ENCODE measurements at regions not wholly inside any gene's neighbourhood (a gene's known extent, or its start where the extent isn't known, plus 50 kb on each side); places are given as distances from the start of the nearest gene placed in this dataset.

DNA sequence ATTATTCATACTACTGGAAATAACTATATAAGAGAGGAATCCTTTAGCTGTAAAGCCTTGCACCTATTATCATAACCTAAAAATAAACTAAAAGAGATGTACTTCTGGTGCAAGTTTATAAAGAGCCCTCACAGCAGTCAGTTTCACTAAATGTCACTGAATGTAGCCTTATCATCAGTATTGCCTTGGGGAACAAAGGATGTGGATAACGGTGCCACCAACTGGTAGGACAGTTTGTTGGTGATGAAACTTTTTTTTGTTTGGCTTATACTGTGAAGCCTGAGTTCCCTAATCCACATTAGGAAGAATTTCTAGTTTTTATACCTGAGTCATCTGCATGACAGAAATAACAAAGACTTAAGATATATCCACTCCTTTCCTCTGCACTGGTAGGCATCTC lies 117.9 kb upstream of the COL1A2 start:
- 14 to 38% methylated on average over 1 of the region's 1 CpG for whole genome bisulfite sequencing, 2 experiments
- H3K27me3 ChIP-seq (ENCODE audit: control insufficient read depth, insufficient read depth, low read length, poor library complexity, severe bottlenecking): no peaks in the 10 kb centered on the region
- H3K36me3 ChIP-seq (ENCODE audit: control insufficient read depth, insufficient read depth, low read length): no peaks in the 10 kb centered on the region
- no peaks in the 10 kb centered on the region for H3K4me1 ChIP-seq (ENCODE audit: control insufficient read depth, insufficient read depth, low read length)
- H3K9me3 ChIP-seq (ENCODE audit: control insufficient read depth, low read length): no peaks in the 10 kb centered on the region
- H3K4me3 ChIP-seq (ENCODE audit: insufficient read depth, low read depth, low read length): no peak overlapping the region
- H3K27ac ChIP-seq (ENCODE audit: insufficient read depth, low read depth, low read length, poor library complexity, severe bottlenecking): no peak overlapping the region

DNA sequence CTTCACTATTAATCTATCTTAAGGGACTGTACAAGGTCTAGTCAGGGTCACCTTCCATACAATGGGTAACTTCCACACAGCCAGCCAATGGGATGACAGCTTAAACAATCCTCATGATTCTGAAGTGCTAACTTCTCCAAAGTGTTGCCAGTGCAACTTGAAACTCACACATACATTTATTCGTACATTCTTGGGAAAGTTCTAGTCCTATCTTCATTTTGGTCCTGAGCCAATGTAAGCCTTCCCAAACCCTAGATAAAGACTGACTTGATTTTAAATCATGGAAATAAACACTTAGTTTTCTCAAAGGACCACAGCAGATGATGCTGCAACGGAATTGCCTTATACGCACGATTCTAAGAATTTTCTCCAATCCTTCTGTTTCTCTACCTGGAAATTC lies 117.5 kb upstream of the COL1A2 start:
- H3K27ac ChIP-seq (ENCODE audit: insufficient read depth, low read depth, low read length, poor library complexity, severe bottlenecking): no peak overlapping the region
- H3K36me3 ChIP-seq (ENCODE audit: control insufficient read depth, insufficient read depth, low read length): no peaks in the 10 kb centered on the region
- H3K4me1 ChIP-seq (ENCODE audit: control insufficient read depth, insufficient read depth, low read length): no peaks in the 10 kb centered on the region
- no peak overlapping the region for H3K4me3 ChIP-seq (ENCODE audit: insufficient read depth, low read depth, low read length)
- H3K9me3 ChIP-seq (ENCODE audit: control insufficient read depth, low read length): no peaks in the 10 kb centered on the region
- WGBS, 2 experiments: 95 to 98% methylated on average over 4 of the region's 4 CpGs
- H3K27me3 ChIP-seq (ENCODE audit: control insufficient read depth, insufficient read depth, low read length, poor library complexity, severe bottlenecking): no peaks in the 10 kb centered on the region

DNA sequence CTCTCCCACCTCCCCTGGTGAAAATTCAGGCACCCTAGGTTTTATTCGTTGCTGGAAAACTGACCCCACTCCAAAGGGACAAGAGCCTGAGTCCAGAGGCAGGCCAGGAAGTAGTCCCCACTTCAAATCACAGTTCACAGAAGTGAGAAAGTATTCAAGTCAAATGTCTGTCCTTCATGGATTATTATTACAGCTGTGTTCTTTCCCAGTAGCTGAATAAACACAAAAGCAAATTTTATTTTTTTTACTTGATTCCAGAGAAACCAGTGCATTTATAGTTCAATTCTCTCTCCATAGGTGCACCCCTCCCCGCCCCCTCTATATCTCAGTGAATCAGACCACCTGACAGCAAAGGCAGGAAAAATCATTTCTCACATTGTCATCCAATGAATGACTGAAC lies 113.8 kb upstream of the COL1A2 start:
- H3K36me3 ChIP-seq (ENCODE audit: control insufficient read depth, insufficient read depth, low read length): no peaks in the 10 kb centered on the region
- H3K27me3 ChIP-seq (ENCODE audit: control insufficient read depth, insufficient read depth, low read length, poor library complexity, severe bottlenecking): no peaks in the 10 kb centered on the region
- no peak overlapping the region for H3K27ac ChIP-seq (ENCODE audit: insufficient read depth, low read depth, low read length, poor library complexity, severe bottlenecking)
- 80 to 84% methylated on average over 2 of the region's 2 CpGs for WGBS, 2 experiments
- no peak overlapping the region for H3K4me3 ChIP-seq (ENCODE audit: insufficient read depth, low read depth, low read length)
- H3K4me1 ChIP-seq (ENCODE audit: control insufficient read depth, insufficient read depth, low read length): peaks cover 8% of the 10 kb centered on the region
- H3K9me3 ChIP-seq (ENCODE audit: control insufficient read depth, low read length): no peaks in the 10 kb centered on the region

DNA sequence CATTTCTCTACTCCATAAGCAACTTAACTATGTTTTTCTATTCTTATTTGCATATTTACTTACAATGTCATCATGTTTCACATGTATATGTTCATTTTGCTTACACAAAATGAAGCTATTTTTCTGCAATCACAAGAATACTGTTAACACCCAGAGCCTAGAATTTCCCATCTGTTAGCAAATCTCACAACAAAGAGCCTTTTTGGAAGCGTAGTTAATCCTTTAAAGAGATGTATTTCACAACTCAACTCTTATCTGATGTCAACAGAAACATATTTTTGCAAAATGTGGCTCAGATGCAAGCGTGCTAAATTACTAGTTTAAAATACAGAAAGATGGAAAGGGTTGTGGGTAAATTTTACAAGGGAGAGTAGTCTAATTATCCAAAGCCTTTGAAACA lies 110.6 kb upstream of the COL1A2 start:
- Histone ChIP-seq H3K36me3 (ENCODE audit: control insufficient read depth, insufficient read depth, low read length) (no peaks in the 10 kb centered on the region), H3K4me3 (ENCODE audit: insufficient read depth, low read depth, low read length) (no peak overlapping the region), H3K4me1 (ENCODE audit: control insufficient read depth, insufficient read depth, low read length) (peaks cover 8% of the 10 kb centered on the region), H3K9me3 (ENCODE audit: control insufficient read depth, low read length) (no peaks in the 10 kb centered on the region), H3K27me3 (ENCODE audit: control insufficient read depth, insufficient read depth, low read length, poor library complexity, severe bottlenecking) (no peaks in the 10 kb centered on the region), H3K27ac (ENCODE audit: insufficient read depth, low read depth, low read length, poor library complexity, severe bottlenecking) (no peak overlapping the region)
- 82 to 94% methylated on average over 2 of the region's 2 CpGs for WGBS, 2 experiments

DNA sequence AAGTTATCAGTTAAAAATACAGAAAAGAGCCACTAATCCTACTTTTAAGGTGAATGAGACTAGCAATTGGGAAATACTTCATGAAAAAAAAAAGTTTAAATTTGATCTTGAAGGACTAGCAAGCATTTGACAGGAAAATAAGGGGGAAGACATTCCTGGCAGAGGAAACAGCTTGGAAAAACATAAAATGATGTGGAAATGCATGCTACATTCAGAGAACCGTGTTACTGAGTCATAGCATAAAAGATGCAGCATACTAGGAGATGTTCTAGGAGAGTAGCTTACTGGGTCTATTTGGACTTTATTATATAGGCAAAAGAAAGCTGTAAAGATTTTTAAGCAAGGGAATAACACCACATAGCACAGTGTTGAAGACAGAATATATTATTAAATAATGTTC lies 108.6 kb upstream of the COL1A2 start:
- WGBS, 2 experiments: 87% methylated on average over 1 of the region's 1 CpG
- Histone ChIP-seq H3K9me3 (ENCODE audit: control insufficient read depth, low read length) (no peaks in the 10 kb centered on the region), H3K27ac (ENCODE audit: insufficient read depth, low read depth, low read length, poor library complexity, severe bottlenecking) (no peak overlapping the region), H3K4me3 (ENCODE audit: insufficient read depth, low read depth, low read length) (no peak overlapping the region), H3K36me3 (ENCODE audit: control insufficient read depth, insufficient read depth, low read length) (no peaks in the 10 kb centered on the region), H3K27me3 (ENCODE audit: control insufficient read depth, insufficient read depth, low read length, poor library complexity, severe bottlenecking) (no peaks in the 10 kb centered on the region), H3K4me1 (ENCODE audit: control insufficient read depth, insufficient read depth, low read length) (peaks cover 8% of the 10 kb centered on the region)

DNA sequence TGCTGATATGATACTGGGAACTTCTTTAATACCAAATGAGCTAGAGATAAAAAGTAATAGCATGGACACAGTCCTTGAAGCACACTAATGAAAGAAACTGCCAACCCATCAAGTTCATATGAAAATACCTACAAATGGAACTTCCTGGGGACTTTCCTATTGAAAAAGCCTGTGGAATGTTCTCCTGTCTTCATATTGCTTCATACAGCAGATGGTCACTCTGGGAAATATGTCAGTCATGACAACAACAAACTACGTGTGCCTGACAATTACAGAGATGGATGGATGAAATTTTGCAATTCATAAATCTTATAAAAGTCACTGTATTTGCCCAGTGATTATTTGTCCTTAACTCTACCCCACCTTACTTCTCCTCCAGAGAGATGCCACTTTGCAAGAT lies 106.6 kb upstream of the COL1A2 start:
- H3K4me3 ChIP-seq (ENCODE audit: insufficient read depth, low read depth, low read length): no peak overlapping the region
- no peaks in the 10 kb centered on the region for H3K9me3 ChIP-seq (ENCODE audit: control insufficient read depth, low read length)
- peaks cover 8% of the 10 kb centered on the region for H3K4me1 ChIP-seq (ENCODE audit: control insufficient read depth, insufficient read depth, low read length)
- no peak overlapping the region for H3K27ac ChIP-seq (ENCODE audit: insufficient read depth, low read depth, low read length, poor library complexity, severe bottlenecking)
- 100% methylated on average over 1 of the region's 1 CpG for WGBS, 2 experiments
- H3K27me3 ChIP-seq (ENCODE audit: control insufficient read depth, insufficient read depth, low read length, poor library complexity, severe bottlenecking): no peaks in the 10 kb centered on the region
- no peaks in the 10 kb centered on the region for H3K36me3 ChIP-seq (ENCODE audit: control insufficient read depth, insufficient read depth, low read length)

DNA sequence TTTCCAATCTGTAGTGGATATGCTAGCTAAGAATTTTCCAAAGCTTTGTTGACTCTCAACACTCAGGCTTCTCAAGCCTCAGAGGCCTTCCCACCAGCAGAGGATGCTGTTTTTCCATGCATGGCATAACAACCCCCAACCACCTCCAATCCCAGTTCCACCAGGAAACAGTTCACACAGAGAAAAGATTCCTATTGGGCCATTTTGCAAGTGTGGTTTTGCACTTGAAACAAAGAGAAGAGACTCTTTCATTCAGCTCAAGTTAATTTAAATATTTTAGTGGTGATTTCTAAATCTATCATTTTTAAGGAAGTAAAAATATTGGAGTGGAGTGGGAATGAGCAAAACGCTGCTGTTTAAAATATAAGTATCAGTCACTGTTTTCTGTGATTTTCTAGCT lies 105.6 kb upstream of the COL1A2 start:
- H3K27me3 ChIP-seq (ENCODE audit: control insufficient read depth, insufficient read depth, low read length, poor library complexity, severe bottlenecking): no peaks in the 10 kb centered on the region
- H3K4me1 ChIP-seq (ENCODE audit: control insufficient read depth, insufficient read depth, low read length): peaks cover 4% of the 10 kb centered on the region
- H3K9me3 ChIP-seq (ENCODE audit: control insufficient read depth, low read length): no peaks in the 10 kb centered on the region
- H3K4me3 ChIP-seq (ENCODE audit: insufficient read depth, low read depth, low read length): no peak overlapping the region
- WGBS, 2 experiments: 20 to 50% methylated on average over 1 of the region's 1 CpG
- H3K27ac ChIP-seq (ENCODE audit: insufficient read depth, low read depth, low read length, poor library complexity, severe bottlenecking): no peak overlapping the region
- H3K36me3 ChIP-seq (ENCODE audit: control insufficient read depth, insufficient read depth, low read length): no peaks in the 10 kb centered on the region

DNA sequence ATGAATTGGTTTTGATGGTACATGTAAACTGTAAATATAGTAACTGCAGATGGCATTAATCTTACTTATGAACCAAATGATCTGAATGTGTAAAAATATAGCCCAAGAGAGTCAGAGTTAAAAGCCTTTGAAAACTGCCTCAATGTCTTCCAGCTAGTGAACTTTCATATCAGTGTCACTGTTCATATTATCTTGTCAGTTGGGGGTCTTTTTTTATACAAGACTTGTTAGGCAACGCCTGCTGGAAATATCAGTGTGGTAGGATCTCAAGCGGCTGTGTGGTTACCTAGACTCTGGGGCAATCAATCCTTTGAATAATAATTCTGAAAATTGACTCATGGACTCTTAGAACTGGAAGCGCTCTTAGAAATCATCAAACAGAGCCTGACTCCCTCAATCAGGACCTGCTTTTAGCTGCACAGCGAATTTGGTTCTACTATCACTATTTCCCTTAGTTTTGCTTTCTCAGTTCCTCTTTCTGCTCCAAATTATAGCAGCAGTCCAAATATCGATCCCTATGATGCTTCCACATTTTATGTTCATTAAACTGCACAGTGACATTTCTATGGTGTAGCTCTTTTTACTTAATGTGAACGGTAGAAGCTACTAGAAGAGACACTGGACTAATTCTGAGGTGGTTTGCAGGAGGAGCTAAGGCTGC lies 100.1 kb upstream of the COL1A2 start:
- no peaks in the 10 kb centered on the region for H3K36me3 ChIP-seq (ENCODE audit: control insufficient read depth, insufficient read depth, low read length)
- no peak overlapping the region for H3K4me3 ChIP-seq (ENCODE audit: insufficient read depth, low read depth, low read length)
- WGBS, 2 experiments: 94 to 96% methylated on average over 6 of the region's 6 CpGs
- no peak overlapping the region for H3K27ac ChIP-seq (ENCODE audit: insufficient read depth, low read depth, low read length, poor library complexity, severe bottlenecking)
- H3K4me1 ChIP-seq (ENCODE audit: control insufficient read depth, insufficient read depth, low read length): no peaks in the 10 kb centered on the region
- H3K27me3 ChIP-seq (ENCODE audit: control insufficient read depth, insufficient read depth, low read length, poor library complexity, severe bottlenecking): no peaks in the 10 kb centered on the region
- no peaks in the 10 kb centered on the region for H3K9me3 ChIP-seq (ENCODE audit: control insufficient read depth, low read length)

DNA sequence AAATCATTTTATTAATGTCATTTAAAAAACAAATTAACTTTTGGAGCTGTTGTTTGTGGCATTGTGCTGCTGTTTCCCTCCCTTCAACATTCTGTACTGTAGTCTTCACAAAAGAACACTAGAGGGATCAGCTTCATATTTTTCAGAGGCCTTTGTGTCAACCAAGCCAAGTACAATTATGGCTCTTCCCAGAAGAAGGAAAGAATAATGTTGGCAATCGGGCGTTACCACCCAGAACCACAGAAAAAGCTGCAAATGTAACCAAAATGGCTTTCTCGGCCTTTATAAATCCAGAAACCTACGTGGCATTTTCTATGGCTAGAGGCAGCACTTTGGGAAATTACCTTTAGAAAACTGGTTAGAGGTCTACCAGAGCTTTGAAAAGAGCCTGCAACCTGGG lies 98.8 kb upstream of the COL1A2 start:
- no peaks in the 10 kb centered on the region for H3K36me3 ChIP-seq (ENCODE audit: control insufficient read depth, insufficient read depth, low read length)
- no peak overlapping the region for H3K4me3 ChIP-seq (ENCODE audit: insufficient read depth, low read depth, low read length)
- WGBS, 2 experiments: 91 to 94% methylated on average over 4 of the region's 4 CpGs
- H3K27me3 ChIP-seq (ENCODE audit: control insufficient read depth, insufficient read depth, low read length, poor library complexity, severe bottlenecking): no peaks in the 10 kb centered on the region
- peaks cover 5% of the 10 kb centered on the region for H3K4me1 ChIP-seq (ENCODE audit: control insufficient read depth, insufficient read depth, low read length)
- H3K27ac ChIP-seq (ENCODE audit: insufficient read depth, low read depth, low read length, poor library complexity, severe bottlenecking): no peak overlapping the region
- no peaks in the 10 kb centered on the region for H3K9me3 ChIP-seq (ENCODE audit: control insufficient read depth, low read length)

DNA sequence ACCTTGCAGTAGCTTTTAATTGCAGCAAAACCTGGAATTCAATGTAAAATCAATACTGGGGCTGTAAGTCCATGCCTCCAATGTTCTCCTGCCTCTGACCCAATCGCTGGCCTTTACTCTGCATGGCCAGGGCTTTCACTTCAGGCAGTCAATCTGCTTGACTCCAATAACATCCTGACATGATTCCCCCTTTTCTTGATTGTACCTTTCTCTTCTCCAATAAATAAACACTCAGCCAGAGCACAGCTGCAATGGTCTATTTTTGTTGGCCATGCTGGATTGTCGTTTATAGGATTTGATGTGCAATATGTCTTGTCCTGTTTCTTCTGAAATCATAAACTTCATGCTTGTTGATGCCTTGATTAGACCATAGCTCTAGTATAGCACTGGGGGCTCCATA lies 97.8 kb upstream of the COL1A2 start:
- Histone ChIP-seq H3K4me3 (ENCODE audit: insufficient read depth, low read depth, low read length) (no peak overlapping the region), H3K27me3 (ENCODE audit: control insufficient read depth, insufficient read depth, low read length, poor library complexity, severe bottlenecking) (no peaks in the 10 kb centered on the region), H3K27ac (ENCODE audit: insufficient read depth, low read depth, low read length, poor library complexity, severe bottlenecking) (no peak overlapping the region), H3K36me3 (ENCODE audit: control insufficient read depth, insufficient read depth, low read length) (no peaks in the 10 kb centered on the region), H3K9me3 (ENCODE audit: control insufficient read depth, low read length) (no peaks in the 10 kb centered on the region), H3K4me1 (ENCODE audit: control insufficient read depth, insufficient read depth, low read length) (peaks cover 14% of the 10 kb centered on the region)
- WGBS, 2 experiments: 93 to 95% methylated on average over 2 of the region's 2 CpGs

DNA sequence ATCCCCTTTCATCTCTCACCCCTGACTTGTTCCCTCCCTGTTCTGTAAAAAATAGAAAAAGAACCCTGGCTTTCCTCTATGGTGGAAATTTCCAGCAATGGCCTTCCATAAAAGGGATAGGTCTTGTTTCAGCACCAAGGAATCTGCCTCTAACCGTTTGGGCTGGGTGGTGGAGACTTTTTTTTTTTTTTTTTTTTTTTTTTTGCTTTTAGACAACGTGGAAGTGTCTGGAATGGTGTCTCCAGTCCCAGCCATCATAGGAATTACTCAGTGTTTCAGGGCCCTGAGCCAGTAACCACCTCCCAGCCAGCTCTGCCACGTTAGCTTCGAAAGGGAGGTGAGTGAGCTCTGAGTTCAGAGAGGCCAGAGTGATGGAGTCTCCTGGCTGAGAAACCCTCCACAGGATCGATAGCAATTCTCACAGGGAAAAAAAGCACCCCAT lies 97.3 kb upstream of the COL1A2 start:
- WGBS, 2 experiments: 85 to 90% methylated on average over 4 to 5 of the region's 5 CpGs
- Histone ChIP-seq H3K9me3 (ENCODE audit: control insufficient read depth, low read length) (no peaks in the 10 kb centered on the region), H3K36me3 (ENCODE audit: control insufficient read depth, insufficient read depth, low read length) (no peaks in the 10 kb centered on the region), H3K4me3 (ENCODE audit: insufficient read depth, low read depth, low read length) (no peak overlapping the region), H3K27ac (ENCODE audit: insufficient read depth, low read depth, low read length, poor library complexity, severe bottlenecking) (no peak overlapping the region), H3K4me1 (ENCODE audit: control insufficient read depth, insufficient read depth, low read length) (peaks cover 14% of the 10 kb centered on the region), H3K27me3 (ENCODE audit: control insufficient read depth, insufficient read depth, low read length, poor library complexity, severe bottlenecking) (no peaks in the 10 kb centered on the region)

Data from ectodermal cell (in vitro differentiated cells).